Uterus (tissue), 2 donors: ENCODE measurements at regions not wholly inside any gene's neighbourhood (a gene's known extent, or its start where the extent isn't known, plus 50 kb on each side); places are given as distances from the start of the nearest gene placed in this dataset.

Experiments
- CTCF ChIP-seq, 4 experiments: fragments of 200-600 bp in 2 of 4; fragments of 450-650 bp in 2 of 4; sonication (generic) in 2 of 4; IDR thresholded peaks; one replicate each; pipeline ENCODE4 v1.5.1; 2016 to 2019; ENCODE audit warnings: antibody characterized with exemption in 4 of 4, mild to moderate bottlenecking in 2 of 4, moderate library complexity in 1 of 4
- POLR2A ChIP-seq, 2 donors: fragments of 450-650 bp; IDR thresholded peaks; one replicate each; pipeline ENCODE4 v1.6.1; 2016; ENCODE audit warnings: antibody characterized with exemption in 2 of 2, mild to moderate bottlenecking in 1 of 2, moderate library complexity in 1 of 2

- no peak for TF ChIP-seq CTCF (IDR thresholded peaks at IDR 0.05)
- no peak for TF ChIP-seq POLR2A (IDR thresholded peaks at IDR 0.05)
Observed at GRCh38 chr6:23494367-23494766, 631.6 kb upstream of the NRSN1 start.
